H9 (cell line): ENCODE measurements at regions not wholly inside any gene's neighbourhood (a gene's known extent, or its start where the extent isn't known, plus 50 kb on each side); places are given as distances from the start of the nearest gene placed in this dataset.

ENCODE experiments used
- DNase-seq: peaks from one replicate; pipeline ENCODE4 v3.0.0-alpha.2; 2017
- H2AFZ ChIP-seq: one replicate; pipeline ENCODE4 v1.6.1; 2013; ENCODE audit warnings: mild to moderate bottlenecking, low read length, control low read depth, moderate library complexity
- H2AK5ac ChIP-seq: 2 replicates; pipeline ENCODE4 v1.6.1; 2013; ENCODE audit warnings: low read length, control low read depth, mixed read lengths; ENCODE audit not compliant: insufficient read length
- H2BK120ac ChIP-seq: one replicate; pipeline ENCODE4 v1.6.1; 2013; ENCODE audit warnings: low read depth, mild to moderate bottlenecking, low read length, control low read depth, inconsistent platforms; ENCODE audit not compliant: poor library complexity, severe bottlenecking
- H2BK12ac ChIP-seq: 2 replicates; pipeline ENCODE4 v1.6.1; 2013; ENCODE audit warnings: low read length, control low read depth, mixed read lengths, low read depth; ENCODE audit not compliant: insufficient read length
- H2BK15ac ChIP-seq: 2 replicates; pipeline ENCODE4 v1.6.1; 2013; ENCODE audit warnings: low read depth, low read length, control low read depth
- H2BK20ac ChIP-seq: one replicate; pipeline ENCODE4 v1.6.1; 2013; ENCODE audit warnings: low read depth, mild to moderate bottlenecking, low read length, control low read depth, inconsistent platforms; ENCODE audit not compliant: poor library complexity, severe bottlenecking
- H2BK5ac ChIP-seq: 2 replicates; pipeline ENCODE4 v1.6.1; 2013; ENCODE audit warnings: low read length, control low read depth, mixed read lengths; ENCODE audit not compliant: insufficient read length
- H3K14ac ChIP-seq: 2 replicates; pipeline ENCODE4 v1.6.1; 2013; ENCODE audit warnings: low read length, control low read depth; ENCODE audit not compliant: insufficient read depth
- H3K18ac ChIP-seq: 2 replicates; pipeline ENCODE4 v1.6.1; 2013; ENCODE audit warnings: low read depth, mild to moderate bottlenecking, mixed read lengths, low read length, control low read depth; ENCODE audit not compliant: insufficient read length
- H3K23ac ChIP-seq: 2 replicates; pipeline ENCODE4 v1.6.1; 2013; ENCODE audit warnings: low read length, control low read depth, mixed read lengths, low read depth; ENCODE audit not compliant: insufficient read length
- H3K23me2 ChIP-seq: 2 replicates; pipeline ENCODE4 v1.6.1; 2013; ENCODE audit warnings: low read depth, mild to moderate bottlenecking, mixed read lengths, low read length, control low read depth; ENCODE audit not compliant: insufficient read length, poor library complexity, severe bottlenecking
- H3K27ac ChIP-seq: 2 replicates; pipeline ENCODE4 v1.5.1; 2013; ENCODE audit warnings: low read length, control low read depth, mixed read lengths, low read depth; ENCODE audit not compliant: insufficient read length
- H3K27me3 ChIP-seq: 2 replicates; pipeline ENCODE4 v1.6.1; 2013; ENCODE audit warnings: low read length, control low read depth, inconsistent platforms; ENCODE audit not compliant: insufficient read depth
- H3K4ac ChIP-seq: 2 replicates; pipeline ENCODE4 v1.6.1; 2013; ENCODE audit warnings: low read depth, mild to moderate bottlenecking, control low read depth, inconsistent platforms, low read length, moderate library complexity
- H3K4me1 ChIP-seq: 2 replicates; pipeline ENCODE4 v1.6.1; 2013; ENCODE audit warnings: low read length, control low read depth, inconsistent platforms; ENCODE audit not compliant: insufficient read depth
- H3K4me2 ChIP-seq: 2 replicates; pipeline ENCODE4 v1.6.1; 2013; ENCODE audit warnings: low read length, control low read depth, mixed read lengths; ENCODE audit not compliant: insufficient read length, insufficient read depth
- H3K56ac ChIP-seq: 2 replicates; pipeline ENCODE4 v1.6.1; 2013; ENCODE audit warnings: low read depth, mild to moderate bottlenecking, mixed read lengths, low read length, control low read depth; ENCODE audit not compliant: insufficient read length
- H3K79me1 ChIP-seq: 2 replicates; pipeline ENCODE4 v1.6.1; 2013; ENCODE audit warnings: low read depth, mild to moderate bottlenecking, moderate library complexity, low read length, control low read depth, inconsistent platforms; ENCODE audit not compliant: insufficient read depth, poor library complexity, severe bottlenecking
- H3K79me2 ChIP-seq: 2 replicates; pipeline ENCODE4 v1.6.1; 2013; ENCODE audit warnings: low read length, control low read depth, inconsistent platforms; ENCODE audit not compliant: insufficient read depth
- H3K9ac ChIP-seq: 2 replicates; pipeline ENCODE4 v1.6.1; 2013; ENCODE audit warnings: low read length, control low read depth, mixed read lengths; ENCODE audit not compliant: insufficient read length; ENCODE audit errors: extremely low read depth
- H3K9me3 ChIP-seq: one replicate; pipeline ENCODE4 v1.6.1; 2013; ENCODE audit warnings: low read depth, low read length, inconsistent platforms; ENCODE audit not compliant: control insufficient read depth
- H3T11ph ChIP-seq: one replicate; pipeline ENCODE4 v1.6.1; 2013; ENCODE audit warnings: mild to moderate bottlenecking, low read length, control low read depth, inconsistent platforms
- H4K20me1 ChIP-seq: one replicate; pipeline ENCODE4 v1.6.1; 2013; ENCODE audit not compliant: control insufficient read depth, insufficient read length, insufficient read depth
- H4K5ac ChIP-seq: 2 replicates; pipeline ENCODE4 v1.6.1; 2013; ENCODE audit warnings: low read depth, mild to moderate bottlenecking, mixed read lengths, low read length, control low read depth; ENCODE audit not compliant: insufficient read length
- H4K8ac ChIP-seq: replicated peaks from 2 replicates; pipeline ENCODE4 v1.6.1; 2013; ENCODE audit warnings: low read length, control low read depth, mixed read lengths, low read depth; ENCODE audit not compliant: insufficient read length
- H4K91ac ChIP-seq: 2 replicates; pipeline ENCODE4 v1.6.1; 2013; ENCODE audit warnings: low read depth, mild to moderate bottlenecking, moderate library complexity, mixed read lengths, low read length, control low read depth; ENCODE audit not compliant: insufficient read length
- H3K27ac Mint-ChIP-seq, 3 experiments: 2 replicates in 2 of 3; 3 replicates in 1 of 3; pipeline ENCODE4 v1.8.0; 2020 to 2021; ENCODE audit warnings: mixed read lengths in 3 of 3, mild to moderate bottlenecking in 1 of 3, moderate library complexity in 1 of 3
- H3K27me3 Mint-ChIP-seq: 2 replicates; pipeline ENCODE4 v1.8.0; 2021; ENCODE audit warnings: low read depth, mild to moderate bottlenecking, moderate library complexity, mixed read lengths
- H3K36me3 Mint-ChIP-seq, 3 experiments: 2 replicates in 2 of 3; 3 replicates in 1 of 3; pipeline ENCODE4 v1.8.0; 2020 to 2021; ENCODE audit warnings: low read depth in 3 of 3, mixed read lengths in 3 of 3; ENCODE audit not compliant: insufficient read depth in 1 of 3
- H3K4me1 Mint-ChIP-seq, 2 experiments: 2 replicates each; pipeline ENCODE4 v1.8.0; 2020; ENCODE audit warnings: mixed read lengths in 2 of 2
- H3K4me3 Mint-ChIP-seq, 2 experiments: 2 replicates in 1 of 2; 3 replicates in 1 of 2; pipeline ENCODE4 v1.8.0; 2020 to 2021; ENCODE audit warnings: mild to moderate bottlenecking in 2 of 2, mixed read lengths in 2 of 2, moderate library complexity in 1 of 2
- H3K9me3 Mint-ChIP-seq, 2 experiments: 2 replicates in 1 of 2; 3 replicates in 1 of 2; pipeline ENCODE4 v1.8.0; 2020; ENCODE audit warnings: mild to moderate bottlenecking in 2 of 2, mixed read lengths in 2 of 2, moderate library complexity in 1 of 2
- CTCF ChIP-seq: fragments of 200-600 bp; sonication (generic); conservative IDR thresholded peaks from 3 replicates; pipeline ENCODE4 v1.8.0; 2021; ENCODE audit warnings: antibody characterized with exemption, mild to moderate bottlenecking
- WGBS: extraction: QIAGEN DNeasy Blood & Tissue Kit; methylation state at CpG from one replicate; pipeline ENCODE4 v1.1.7; 2013; ENCODE audit warnings: missing lambda C conversion rate, low lambda C conversion rate, mixed read lengths; ENCODE audit not compliant: insufficient read length; ENCODE audit errors: extremely low coverage; 5-methylcytosine and 5-hydroxymethylcytosine counted together

- H3K27me3 Mint-ChIP-seq = no peaks in the 10 kb centered on the region; the same call in 1 of the 2 replicates
- no peak overlapping the region for H2BK15ac ChIP-seq
- no CpG with 5 or more reads among the region's 8 CpGs for WGBS
Observed at GRCh38 chr5:74469234-74469994, 171.1 kb downstream of the ENC1 start.

More at GRCh38 chr5:74469234-74469994, 171.1 kb downstream of the ENC1 start:
- H3K9me3 ChIP-seq = no peaks in the 10 kb centered on the region
- no peak overlapping the region for H2AK5ac ChIP-seq
- H3K18ac ChIP-seq = no peak overlapping the region
- no peaks in the 10 kb centered on the region for H3K4me1 ChIP-seq
- H3K4ac ChIP-seq = no peak overlapping the region
- H4K20me1 ChIP-seq = no peaks in the 10 kb centered on the region
- H3K14ac ChIP-seq = no peak overlapping the region
- no peaks in the 10 kb centered on the region for H3K79me1 ChIP-seq
- no peak overlapping the region for H3K9ac ChIP-seq
- no peaks in the 10 kb centered on the region for H3K36me3 Mint-ChIP-seq
- H4K91ac ChIP-seq = no peak overlapping the region
- H2BK20ac ChIP-seq = no peak overlapping the region
- H2BK120ac ChIP-seq = no peak overlapping the region
- no peak overlapping the region for H3K4me2 ChIP-seq
- H3K23me2 ChIP-seq = no peaks in the 10 kb centered on the region
- no peak overlapping the region for H3K23ac ChIP-seq
- no peak overlapping the region for H4K8ac ChIP-seq
- no peak overlapping the region for H4K5ac ChIP-seq
- no peaks in the 10 kb centered on the region for H3K79me2 ChIP-seq
- no peak overlapping the region for H2BK12ac ChIP-seq
- H2BK5ac ChIP-seq = no peak overlapping the region
- no peak overlapping the region for H2AFZ ChIP-seq
- no peaks in the 10 kb centered on the region for H3K27me3 ChIP-seq
- no peak overlapping the region for H3K27ac Mint-ChIP-seq
- H3K56ac ChIP-seq = no peak overlapping the region
- H3K9me3 Mint-ChIP-seq = no peaks in the 10 kb centered on the region
- H3K4me3 Mint-ChIP-seq = no peak overlapping the region
- peaks cover 0 to 3% of the 10 kb centered on the region in 2 experiments; a peak in 1 of 4 replicates for H3K4me1 Mint-ChIP-seq
- no peak for DNase-seq
- TF ChIP-seq CTCF = peak; percentile 17; the same call in 1 of the 3 replicates
- H3T11ph ChIP-seq = no peak overlapping the region
- H3K27ac ChIP-seq = no peak overlapping the region
